ENCODE measurements at regions not wholly inside any gene's neighbourhood (a gene's known extent, or its start where the extent isn't known, plus 50 kb on each side); places are given as distances from the start of the nearest gene placed in this dataset.

DNA sequence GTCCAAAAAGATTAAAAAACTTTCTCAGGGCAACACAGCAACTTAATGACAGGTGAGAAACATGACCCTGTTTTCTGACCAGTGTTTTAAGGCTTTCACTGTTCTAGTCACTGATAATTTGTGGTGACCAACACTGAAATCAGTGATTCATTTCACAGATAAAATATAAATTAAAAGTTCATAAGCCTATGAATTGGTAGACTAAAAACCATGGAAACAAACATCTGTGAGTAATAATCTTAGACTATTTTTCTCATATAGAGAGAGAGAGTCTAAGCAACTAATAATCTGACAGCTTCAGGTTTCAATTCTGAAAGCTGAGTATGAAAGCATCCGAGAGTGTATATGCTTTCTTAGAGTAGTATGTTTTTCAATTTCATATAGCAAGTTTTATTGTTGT lies 536.9 kb downstream of the ADGRL2 start:
- H3K27me3 ChIP-seq: no peaks in the 10 kb centered on the region
- H3K9me3 ChIP-seq: no peaks in the 10 kb centered on the region
- H3K4me3 ChIP-seq: no peak overlapping the region
- no peaks in the 10 kb centered on the region for H3K4me1 ChIP-seq
- no peaks in the 10 kb centered on the region for H3K36me3 ChIP-seq
- no peak for TF ChIP-seq POLR2AphosphoS5 (IDR thresholded peaks at IDR 0.05)
- TF ChIP-seq POLR2A (IDR thresholded peaks at IDR 0.05): no peak
- TF ChIP-seq, protein P1, sequence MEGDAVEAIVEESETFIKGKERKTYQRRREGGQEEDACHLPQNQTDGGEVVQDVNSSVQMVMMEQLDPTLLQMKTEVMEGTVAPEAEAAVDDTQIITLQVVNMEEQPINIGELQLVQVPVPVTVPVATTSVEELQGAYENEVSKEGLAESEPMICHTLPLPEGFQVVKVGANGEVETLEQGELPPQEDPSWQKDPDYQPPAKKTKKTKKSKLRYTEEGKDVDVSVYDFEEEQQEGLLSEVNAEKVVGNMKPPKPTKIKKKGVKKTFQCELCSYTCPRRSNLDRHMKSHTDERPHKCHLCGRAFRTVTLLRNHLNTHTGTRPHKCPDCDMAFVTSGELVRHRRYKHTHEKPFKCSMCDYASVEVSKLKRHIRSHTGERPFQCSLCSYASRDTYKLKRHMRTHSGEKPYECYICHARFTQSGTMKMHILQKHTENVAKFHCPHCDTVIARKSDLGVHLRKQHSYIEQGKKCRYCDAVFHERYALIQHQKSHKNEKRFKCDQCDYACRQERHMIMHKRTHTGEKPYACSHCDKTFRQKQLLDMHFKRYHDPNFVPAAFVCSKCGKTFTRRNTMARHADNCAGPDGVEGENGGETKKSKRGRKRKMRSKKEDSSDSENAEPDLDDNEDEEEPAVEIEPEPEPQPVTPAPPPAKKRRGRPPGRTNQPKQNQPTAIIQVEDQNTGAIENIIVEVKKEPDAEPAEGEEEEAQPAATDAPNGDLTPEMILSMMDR (IDR thresholded peaks at IDR 0.05): no peak
- intact Hi-C loops (cut with DNase I; ENCODE audit: low total_unique reads): no loop called here
- H3K27ac ChIP-seq: no peak overlapping the region
- DNase-seq (ENCODE audit: low spot score in 2 of 2): no peak

DNA sequence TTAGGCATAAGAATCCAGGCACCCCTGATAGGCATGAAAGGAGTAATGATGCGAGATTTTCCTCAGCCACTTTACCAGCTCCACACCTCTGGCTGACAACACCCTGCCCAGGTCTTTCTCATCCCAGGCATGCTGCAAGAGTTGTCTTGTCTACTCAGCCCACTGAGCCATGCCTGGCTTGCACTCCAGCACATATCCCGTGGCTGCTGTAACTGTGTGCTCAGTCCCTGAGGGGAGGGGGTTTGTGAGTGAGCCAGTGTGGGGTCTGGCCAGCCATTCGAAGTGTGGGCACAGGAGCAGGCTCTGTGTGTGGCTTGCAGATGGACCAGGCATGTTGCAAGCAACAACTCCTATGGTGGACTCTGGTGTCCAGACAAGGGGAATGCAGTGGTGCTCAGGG lies 529.6 kb downstream of the ADGRL2 start:
- H3K9me3 ChIP-seq: peaks cover 0 to 5% of the 10 kb centered on the region in 2 donors
- no peaks in the 10 kb centered on the region for H3K4me1 ChIP-seq
- intact Hi-C loops (cut with DNase I; ENCODE audit: low total_unique reads): no loop called here
- H3K36me3 ChIP-seq: no peaks in the 10 kb centered on the region
- H3K27me3 ChIP-seq: no peaks in the 10 kb centered on the region
- no peak for DNase-seq (ENCODE audit: low spot score in 2 of 2)
- H3K27ac ChIP-seq: no peak overlapping the region
- TF ChIP-seq POLR2A (IDR thresholded peaks at IDR 0.05) (no peak), POLR2AphosphoS5 (IDR thresholded peaks at IDR 0.05) (no peak)
- TF ChIP-seq, protein P1 (IDR thresholded peaks at IDR 0.05): no peak
- H3K4me3 ChIP-seq: no peak overlapping the region

DNA sequence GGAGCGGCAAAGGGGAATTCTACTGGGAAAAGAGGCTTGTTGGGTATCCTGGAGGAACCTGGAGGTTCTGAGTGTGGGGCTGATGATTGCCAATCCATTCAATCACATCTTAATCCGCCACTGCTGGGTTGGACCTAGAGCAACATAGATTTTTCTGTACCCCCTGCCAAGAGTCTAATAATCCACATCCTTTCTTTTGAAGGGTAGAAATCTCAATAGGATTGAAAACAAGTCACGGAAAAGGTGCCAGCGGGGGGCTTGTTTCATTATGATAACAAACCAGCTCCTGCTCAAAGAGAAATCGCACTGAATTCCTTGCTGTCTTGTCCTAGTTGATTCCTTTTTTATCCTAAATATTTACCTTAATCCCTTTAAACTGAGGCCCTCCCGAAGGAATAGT lies 528.5 kb downstream of the ADGRL2 start:
- DNase-seq (ENCODE audit: low spot score in 2 of 2): no peak
- H3K4me1 ChIP-seq: no peaks in the 10 kb centered on the region
- H3K36me3 ChIP-seq: no peaks in the 10 kb centered on the region
- H3K27me3 ChIP-seq: no peaks in the 10 kb centered on the region
- peaks cover 0 to 5% of the 10 kb centered on the region in 2 donors for H3K9me3 ChIP-seq
- intact Hi-C loops (cut with DNase I; ENCODE audit: low total_unique reads): no loop called here
- H3K4me3 ChIP-seq: no peak overlapping the region
- H3K27ac ChIP-seq: no peak overlapping the region
- TF ChIP-seq POLR2AphosphoS5 (IDR thresholded peaks at IDR 0.05): no peak
- TF ChIP-seq, protein P1 (IDR thresholded peaks at IDR 0.05): no peak
- no peak for TF ChIP-seq POLR2A (IDR thresholded peaks at IDR 0.05)

DNA sequence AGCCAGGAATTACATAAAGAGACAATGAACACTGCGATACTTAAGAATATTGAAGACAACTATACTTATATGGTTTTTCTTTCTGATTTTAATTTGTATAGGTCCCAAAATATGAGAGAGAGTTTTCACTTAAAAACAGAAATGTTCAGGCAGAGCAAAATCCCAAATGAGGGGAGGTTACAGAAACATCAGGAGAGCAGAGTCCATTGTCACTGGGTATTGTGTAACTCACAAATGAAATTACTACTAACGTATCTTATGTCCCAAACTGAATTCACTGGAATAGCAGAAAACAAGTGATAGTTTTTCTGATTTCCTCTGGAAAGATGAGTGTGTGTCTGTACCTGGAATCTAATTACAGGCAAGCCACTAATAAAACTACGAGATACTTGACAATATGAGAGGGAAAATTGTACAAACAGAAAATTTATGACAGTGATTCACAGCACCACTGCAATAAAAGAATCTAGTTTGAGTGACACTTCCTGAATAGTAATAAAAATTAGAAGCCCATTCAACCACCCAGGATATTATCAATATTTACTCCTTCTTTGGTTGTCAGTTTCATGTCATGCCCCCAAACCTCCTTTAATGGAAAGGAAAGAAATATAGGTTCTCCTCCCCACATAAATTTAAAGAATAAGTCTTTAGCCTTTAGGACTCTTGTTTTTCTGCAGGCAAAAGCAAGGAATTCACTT lies 522.6 kb downstream of the ADGRL2 start:
- DNase-seq (ENCODE audit: low spot score in 2 of 2): no peak
- intact Hi-C loops (cut with DNase I; ENCODE audit: low total_unique reads): no loop called here
- TF ChIP-seq POLR2AphosphoS5 (IDR thresholded peaks at IDR 0.05): no peak
- TF ChIP-seq POLR2A (IDR thresholded peaks at IDR 0.05): no peak
- TF ChIP-seq, protein P1 (IDR thresholded peaks at IDR 0.05): no peak
- no peak overlapping the region for H3K4me3 ChIP-seq
- H3K27me3 ChIP-seq: no peaks in the 10 kb centered on the region
- H3K27ac ChIP-seq: no peak overlapping the region
- no peaks in the 10 kb centered on the region for H3K36me3 ChIP-seq
- no peaks in the 10 kb centered on the region for H3K9me3 ChIP-seq
- H3K4me1 ChIP-seq: no peaks in the 10 kb centered on the region

DNA sequence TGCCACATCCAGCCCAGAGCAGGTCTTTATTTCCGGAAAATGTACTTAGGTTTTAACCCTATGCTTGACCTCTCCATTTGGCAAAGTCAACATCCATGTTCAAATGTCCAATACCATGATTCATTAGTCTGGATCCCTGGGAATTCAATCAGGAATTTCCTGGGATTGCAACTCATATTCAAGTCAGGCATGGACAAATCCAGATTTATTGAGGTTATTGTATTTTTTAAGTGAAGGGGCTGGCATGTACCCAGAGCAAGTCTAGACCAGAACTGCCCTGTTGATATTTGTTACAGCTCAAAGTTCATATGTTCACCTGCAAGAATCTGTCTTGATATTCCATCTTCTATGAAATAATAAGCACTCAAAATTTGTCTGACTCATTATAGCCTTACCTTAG lies 521.1 kb downstream of the ADGRL2 start:
- Histone ChIP-seq H3K4me1 (no peaks in the 10 kb centered on the region), H3K9me3 (no peaks in the 10 kb centered on the region), H3K27ac (no peak overlapping the region), H3K27me3 (no peaks in the 10 kb centered on the region), H3K36me3 (no peaks in the 10 kb centered on the region), H3K4me3 (no peak overlapping the region)
- no peak for DNase-seq (ENCODE audit: low spot score in 2 of 2)
- TF ChIP-seq POLR2A (IDR thresholded peaks at IDR 0.05): no peak
- TF ChIP-seq POLR2AphosphoS5 (IDR thresholded peaks at IDR 0.05): no peak
- TF ChIP-seq, protein P1 (IDR thresholded peaks at IDR 0.05): no peak
- intact Hi-C loops (cut with DNase I; ENCODE audit: low total_unique reads): no loop called here
